ENCODE measurements at regions not wholly inside any gene's neighbourhood (a gene's known extent, or its start where the extent isn't known, plus 50 kb on each side); places are given as distances from the start of the nearest gene placed in this dataset.

DNA sequence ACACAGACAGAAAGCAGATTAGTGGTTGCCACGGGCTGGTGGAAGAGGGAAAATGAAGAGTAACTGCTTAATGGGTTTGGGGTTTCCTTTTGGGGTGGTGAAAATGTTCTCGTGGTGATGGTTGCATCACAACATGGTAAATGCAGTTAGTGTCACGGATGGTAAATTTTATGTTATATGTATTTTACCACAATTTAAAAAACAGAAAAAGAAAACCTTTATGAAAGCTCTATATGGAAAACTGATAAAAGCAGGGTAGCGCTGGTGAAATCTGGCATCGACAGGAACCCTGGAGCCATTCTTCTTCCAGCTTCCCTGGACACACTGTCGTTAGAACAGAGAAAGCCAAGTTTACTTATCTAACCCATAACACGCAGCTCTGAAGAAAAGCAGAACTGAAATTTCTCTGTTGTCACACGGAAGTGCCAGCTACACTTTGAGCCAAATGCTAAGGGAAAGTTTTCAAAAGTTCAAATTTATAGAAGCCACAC, 287.7 kb upstream of the NR2F2 start:
- TF ChIP-seq, protein P1, sequence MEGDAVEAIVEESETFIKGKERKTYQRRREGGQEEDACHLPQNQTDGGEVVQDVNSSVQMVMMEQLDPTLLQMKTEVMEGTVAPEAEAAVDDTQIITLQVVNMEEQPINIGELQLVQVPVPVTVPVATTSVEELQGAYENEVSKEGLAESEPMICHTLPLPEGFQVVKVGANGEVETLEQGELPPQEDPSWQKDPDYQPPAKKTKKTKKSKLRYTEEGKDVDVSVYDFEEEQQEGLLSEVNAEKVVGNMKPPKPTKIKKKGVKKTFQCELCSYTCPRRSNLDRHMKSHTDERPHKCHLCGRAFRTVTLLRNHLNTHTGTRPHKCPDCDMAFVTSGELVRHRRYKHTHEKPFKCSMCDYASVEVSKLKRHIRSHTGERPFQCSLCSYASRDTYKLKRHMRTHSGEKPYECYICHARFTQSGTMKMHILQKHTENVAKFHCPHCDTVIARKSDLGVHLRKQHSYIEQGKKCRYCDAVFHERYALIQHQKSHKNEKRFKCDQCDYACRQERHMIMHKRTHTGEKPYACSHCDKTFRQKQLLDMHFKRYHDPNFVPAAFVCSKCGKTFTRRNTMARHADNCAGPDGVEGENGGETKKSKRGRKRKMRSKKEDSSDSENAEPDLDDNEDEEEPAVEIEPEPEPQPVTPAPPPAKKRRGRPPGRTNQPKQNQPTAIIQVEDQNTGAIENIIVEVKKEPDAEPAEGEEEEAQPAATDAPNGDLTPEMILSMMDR (IDR thresholded peaks at IDR 0.05) = no peak
- TF ChIP-seq POLR2AphosphoS5 (IDR thresholded peaks at IDR 0.05) = no peak
